Adrenal gland (tissue), 9 donors: ENCODE measurements at regions not wholly inside any gene's neighbourhood (a gene's known extent, or its start where the extent isn't known, plus 50 kb on each side); places are given as distances from the start of the nearest gene placed in this dataset.

Experiments used
- DNase-seq, 7 donors: peaks; one replicate each; pipeline ENCODE4 v3.0.0-alpha.2; 2019 to 2020
- H3K27ac ChIP-seq, 5 donors: fragments of 200-600 bp; sonication (generic) in 4 of 5; 1 replicate in 3 of 5; 2 replicates in 2 of 5; pipeline versions ENCODE4 v1.5.1 to v1.8.0; 2016 to 2020; ENCODE audit warnings: mild to moderate bottlenecking in 1 of 5
- H3K27me3 ChIP-seq: fragments of 200-600 bp; 2 replicates; pipeline ENCODE4 v1.8.0; 2021
- H3K36me3 ChIP-seq, 2 donors: fragments of 200-600 bp; replicated peaks in 1 of 2; 1 replicate in 1 of 2; 2 replicates in 1 of 2; pipeline versions ENCODE4 v1.5.1 to v1.8.0; 2018 to 2022
- H3K4me1 ChIP-seq, 2 donors: fragments of 200-600 bp; replicated peaks in 1 of 2; 1 replicate in 1 of 2; 2 replicates in 1 of 2; pipeline versions ENCODE4 v1.5.1 to v1.8.0; 2018 to 2021
- H3K4me3 ChIP-seq, 4 donors: fragments of 200-600 bp; sonication (generic) in 3 of 4; one replicate each; pipeline ENCODE4 v1.5.1; 2016 to 2018
- H3K9me3 ChIP-seq, 3 donors: fragments of 200-600 bp; sonication (generic) in 1 of 3; replicated peaks in 1 of 3; 1 replicate in 2 of 3; 2 replicates in 1 of 3; pipeline versions ENCODE4 v1.5.1 to v1.8.0; 2016 to 2021
- POLR2A ChIP-seq, 2 donors: fragments of 450-650 bp; IDR thresholded peaks; one replicate each; pipeline ENCODE4 v1.6.1; 2017; ENCODE audit warnings: antibody characterized with exemption in 2 of 2, mild to moderate bottlenecking in 2 of 2, moderate library complexity in 1 of 2
- WGBS, 4 donors: extraction: QIAGEN DNeasy Blood & Tissue Kit in 2 of 4; methylation state at CpG; one replicate each; pipeline versions ENCODE4 v1.1.5 to v1.1.7; 2013 to 2017; 5-methylcytosine and 5-hydroxymethylcytosine counted together
- intact Hi-C, 2 donors: fragments of 100-400 bp; cut with DNase I; formaldehyde crosslinking; loops; one replicate each; pipeline versions ENCODE4 v1.14.1 to v1.15.0; 2022 to 2023
- TF ChIP-seq, protein P1 (sequence below), 6 experiments: fragments of 450-650 bp in 4 of 6; fragments of 200-600 bp in 2 of 6; sonication (generic) in 1 of 6; IDR thresholded peaks; 1 replicate in 5 of 6; 2 replicates in 1 of 6; pipeline versions ENCODE4 v1.5.1 to v1.8.0; 2016 to 2021; ENCODE audit warnings: antibody characterized with exemption in 6 of 6, mild to moderate bottlenecking in 2 of 6, moderate library complexity in 1 of 6
- donor health status: healthy with polysubstance abuse.
- donor health status: Bipolar disorder and iron deficiency.
- donor health status: DM: yes; HTN: yes; CAD: no.
- donor health status: DM: no; HTN: no; CAD: no.
- donor health status: DM: no; HTN: no; CAD: no.

DNA sequence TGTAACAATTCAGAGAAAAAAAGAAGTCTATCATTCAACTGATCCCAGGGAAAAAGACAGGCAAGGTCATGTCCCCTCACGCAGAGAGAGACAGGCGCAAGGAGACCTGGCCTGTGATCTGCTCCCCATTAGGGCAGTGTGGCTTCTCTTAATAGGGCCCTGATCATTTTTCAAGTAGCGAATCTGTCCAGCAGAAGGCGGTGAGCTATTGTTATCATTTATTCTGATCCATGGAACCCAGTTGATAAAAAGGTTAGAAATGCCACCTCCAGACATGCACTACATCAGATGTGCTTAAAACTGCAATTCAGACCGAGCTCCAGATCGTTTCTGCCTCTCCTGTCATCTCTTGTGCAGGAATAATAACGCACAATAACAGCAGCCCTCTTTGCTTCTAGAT is 1025.6 kb upstream of the PIK3C3 start:
- H3K4me1 ChIP-seq = no peaks in the 10 kb centered on the region
- H3K36me3 ChIP-seq = no peaks in the 10 kb centered on the region
- no peaks in the 10 kb centered on the region for H3K27me3 ChIP-seq
- no peaks in the 10 kb centered on the region for H3K9me3 ChIP-seq
- intact Hi-C loops = loop anchor here in 1 of 2 donors (10.0 kb wide), 1 partner anchor 65 kb away; no protein-coding TSS in a partner anchor
- TF ChIP-seq, protein P1, sequence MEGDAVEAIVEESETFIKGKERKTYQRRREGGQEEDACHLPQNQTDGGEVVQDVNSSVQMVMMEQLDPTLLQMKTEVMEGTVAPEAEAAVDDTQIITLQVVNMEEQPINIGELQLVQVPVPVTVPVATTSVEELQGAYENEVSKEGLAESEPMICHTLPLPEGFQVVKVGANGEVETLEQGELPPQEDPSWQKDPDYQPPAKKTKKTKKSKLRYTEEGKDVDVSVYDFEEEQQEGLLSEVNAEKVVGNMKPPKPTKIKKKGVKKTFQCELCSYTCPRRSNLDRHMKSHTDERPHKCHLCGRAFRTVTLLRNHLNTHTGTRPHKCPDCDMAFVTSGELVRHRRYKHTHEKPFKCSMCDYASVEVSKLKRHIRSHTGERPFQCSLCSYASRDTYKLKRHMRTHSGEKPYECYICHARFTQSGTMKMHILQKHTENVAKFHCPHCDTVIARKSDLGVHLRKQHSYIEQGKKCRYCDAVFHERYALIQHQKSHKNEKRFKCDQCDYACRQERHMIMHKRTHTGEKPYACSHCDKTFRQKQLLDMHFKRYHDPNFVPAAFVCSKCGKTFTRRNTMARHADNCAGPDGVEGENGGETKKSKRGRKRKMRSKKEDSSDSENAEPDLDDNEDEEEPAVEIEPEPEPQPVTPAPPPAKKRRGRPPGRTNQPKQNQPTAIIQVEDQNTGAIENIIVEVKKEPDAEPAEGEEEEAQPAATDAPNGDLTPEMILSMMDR (IDR thresholded peaks at IDR 0.05) = no peak
- no peak for TF ChIP-seq POLR2A (IDR thresholded peaks at IDR 0.05)
- no peak overlapping the region for H3K27ac ChIP-seq
- 57 to 66% (median 59%) methylated on average over 7 of the region's 7 CpGs for WGBS, 4 donors
- no peak for DNase-seq
- no peak overlapping the region for H3K4me3 ChIP-seq

DNA sequence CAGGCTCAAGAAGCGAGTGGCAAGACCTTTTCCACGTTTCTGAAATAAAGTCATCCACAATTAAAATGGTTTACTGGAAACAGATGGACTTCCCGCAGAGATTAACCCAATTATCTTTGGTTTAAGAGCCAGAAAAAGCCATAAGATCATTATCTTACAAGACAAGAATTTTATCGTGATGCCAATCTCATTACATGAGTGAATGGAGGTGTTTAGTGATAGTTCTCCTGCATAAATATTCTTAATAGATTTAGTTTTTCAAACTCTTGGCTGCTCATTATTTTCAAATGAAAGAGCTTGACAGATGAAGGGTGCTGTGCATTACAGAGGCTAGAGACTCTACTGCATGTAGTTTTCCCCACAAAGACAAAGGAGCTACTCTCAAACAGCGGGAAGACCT is 1028.4 kb upstream of the PIK3C3 start:
- H3K4me1 ChIP-seq = no peaks in the 10 kb centered on the region
- no peak overlapping the region for H3K27ac ChIP-seq
- no peak for DNase-seq
- no peak overlapping the region for H3K4me3 ChIP-seq
- 73 to 79% (median 75%) methylated on average over 5 of the region's 5 CpGs for WGBS, 4 donors
- TF ChIP-seq, protein P1 (IDR thresholded peaks at IDR 0.05) = no peak
- no peak for TF ChIP-seq POLR2A (IDR thresholded peaks at IDR 0.05)
- no peaks in the 10 kb centered on the region for H3K27me3 ChIP-seq
- intact Hi-C loops = loop anchor here in 1 of 2 donors (10.0 kb wide), 1 partner anchor 62 kb away; no protein-coding TSS in a partner anchor
- no peaks in the 10 kb centered on the region for H3K36me3 ChIP-seq
- no peaks in the 10 kb centered on the region for H3K9me3 ChIP-seq

DNA sequence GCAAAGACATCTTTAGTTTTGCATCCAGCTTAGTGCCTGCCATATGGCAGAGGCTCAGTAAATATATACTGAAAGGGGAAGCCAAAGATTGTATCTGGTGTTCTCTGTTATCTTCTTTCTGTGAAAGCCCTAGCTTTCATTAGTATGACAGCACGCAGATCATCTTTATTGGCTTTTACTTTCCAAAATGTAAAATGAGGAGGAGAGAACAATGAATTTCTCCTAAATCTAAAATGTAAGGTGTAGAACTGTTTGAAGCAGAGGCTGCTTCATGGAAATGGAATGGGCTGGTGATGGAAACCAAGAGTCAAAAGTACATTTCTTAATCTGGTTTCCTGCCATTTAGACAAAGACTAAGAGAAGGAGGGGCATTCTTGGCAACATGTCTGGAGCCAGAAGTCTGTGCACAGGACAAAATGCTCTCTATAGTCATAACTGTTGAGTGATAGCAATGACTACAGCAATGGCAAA is 1029.9 kb upstream of the PIK3C3 start:
- DNase-seq = no peak
- H3K27ac ChIP-seq = no peak overlapping the region
- no peaks in the 10 kb centered on the region for H3K27me3 ChIP-seq
- H3K4me3 ChIP-seq = no peak overlapping the region
- H3K4me1 ChIP-seq = no peaks in the 10 kb centered on the region
- TF ChIP-seq, protein P1 (IDR thresholded peaks at IDR 0.05) = no peak
- no peak for TF ChIP-seq POLR2A (IDR thresholded peaks at IDR 0.05)
- no peaks in the 10 kb centered on the region for H3K36me3 ChIP-seq
- WGBS, 4 donors = 79 to 86% (median 83%) methylated on average over 1 of the region's 1 CpG
- no peaks in the 10 kb centered on the region for H3K9me3 ChIP-seq
- intact Hi-C loops = loop anchor here in 1 of 2 donors (10.0 kb wide), 1 partner anchor 60 kb away; no protein-coding TSS in a partner anchor

DNA sequence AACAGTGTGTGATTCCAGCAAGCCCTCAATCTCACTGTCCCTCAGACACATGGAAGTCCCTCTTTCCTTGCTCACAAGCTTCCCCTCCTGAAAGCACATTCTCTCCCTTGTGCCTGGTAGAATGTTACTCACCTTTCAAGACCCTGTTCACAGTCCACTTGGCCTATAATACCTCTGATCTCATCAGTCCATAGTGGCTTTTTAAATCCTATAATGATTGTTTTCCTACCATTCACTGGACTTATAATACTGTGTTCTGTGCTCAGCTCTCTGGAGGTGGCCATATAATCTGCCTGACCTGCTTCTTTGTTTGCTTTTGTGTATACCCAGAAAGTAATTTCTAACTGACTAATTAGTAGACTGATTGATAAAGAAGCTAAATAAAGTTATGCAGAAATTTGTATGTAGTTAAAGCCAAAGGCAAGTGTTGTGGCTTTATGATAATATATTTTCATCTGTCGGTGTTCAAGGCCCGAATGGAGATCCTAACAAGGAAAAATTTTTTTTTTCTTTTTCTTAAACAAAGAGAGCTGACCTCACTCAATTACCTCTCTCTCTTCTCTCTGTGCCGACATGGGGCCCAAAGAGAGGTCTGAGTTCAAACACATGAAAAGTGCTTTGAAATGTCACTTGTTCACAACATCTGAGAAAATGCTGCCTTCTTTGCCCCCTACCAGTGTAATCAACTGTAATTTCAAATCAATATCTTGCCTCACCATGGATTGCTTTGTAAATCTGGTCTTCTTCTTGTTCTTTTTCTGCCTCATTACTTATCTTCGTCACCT is 1033.0 kb upstream of the PIK3C3 start:
- no peaks in the 10 kb centered on the region for H3K27me3 ChIP-seq
- WGBS, 4 donors = 66 to 80% (median 70%) methylated on average over 4 of the region's 4 CpGs
- intact Hi-C loops = loop anchor here in 1 of 2 donors (10.0 kb wide), 1 partner anchor 57 kb away; no protein-coding TSS in a partner anchor
- H3K36me3 ChIP-seq = no peaks in the 10 kb centered on the region
- H3K27ac ChIP-seq = no peak overlapping the region
- TF ChIP-seq, protein P1 (IDR thresholded peaks at IDR 0.05) = no peak
- TF ChIP-seq POLR2A (IDR thresholded peaks at IDR 0.05) = no peak
- H3K4me3 ChIP-seq = no peak overlapping the region
- H3K4me1 ChIP-seq = no peaks in the 10 kb centered on the region
- no peaks in the 10 kb centered on the region for H3K9me3 ChIP-seq
- no peak for DNase-seq
